Esophagus muscularis mucosa (tissue), 3 donors: ENCODE measurements at regions not wholly inside any gene's neighbourhood (a gene's known extent, or its start where the extent isn't known, plus 50 kb on each side); places are given as distances from the start of the nearest gene placed in this dataset.

Experiments used
- CTCF ChIP-seq, 3 experiments: fragments of 200-600 bp in 2 of 3; fragments of 450-650 bp in 1 of 3; sonication (generic) in 2 of 3; IDR thresholded peaks; one replicate each; pipeline ENCODE4 v1.5.1; 2017 to 2019; ENCODE audit warnings: antibody characterized with exemption in 3 of 3, mild to moderate bottlenecking in 2 of 3, moderate library complexity in 1 of 3
- POLR2A ChIP-seq: fragments of 450-650 bp; IDR thresholded peaks from one replicate; pipeline ENCODE4 v1.6.1; 2017; ENCODE audit warnings: antibody characterized with exemption, moderate library complexity, mild to moderate bottlenecking, low read depth
- POLR2AphosphoS5 ChIP-seq, 2 donors: sonication (generic); formaldehyde crosslinking; IDR thresholded peaks; one replicate each; pipeline ENCODE4 v1.6.1; 2017; ENCODE audit warnings: antibody characterized with exemption in 2 of 2

- TF ChIP-seq CTCF (IDR thresholded peaks at IDR 0.05) (no peak), POLR2AphosphoS5 (IDR thresholded peaks at IDR 0.05) (no peak), POLR2A (no peak)
Measured at GRCh38 chr3:18937574-18937973, 210.7 kb upstream of the KCNH8 start.
